ENCODE measurements at regions not wholly inside any gene's neighbourhood (a gene's known extent, or its start where the extent isn't known, plus 50 kb on each side); places are given as distances from the start of the nearest gene placed in this dataset.
"Not testable (repeated sequence)": the region's sequence is repeated elsewhere in the genome, so short reads cannot be mapped to it uniquely, and the experiment has no call there.

- Histone ChIP-seq H3K27ac (no peak overlapping the region), H3K4me1 (no peaks in the 10 kb centered on the region), H3K4me2 (no peak overlapping the region), H3K4me3 (no peak overlapping the region), H3K9me3 (no peaks in the 10 kb centered on the region)
- ChIA-PET POLR2A (no interaction called here), CTCF (interaction anchor here (0.7 to 1.4 kb wide), 2 partner anchors 18 to 22 kb away, joined by 3 to 4 read pairs; no protein-coding TSS in a partner anchor)
- 85% methylated on average over 2 of the region's 2 CpGs for whole genome bisulfite sequencing (ENCODE audit: missing lambda C conversion rate)
- ATAC-seq (no peak), FAIRE-seq (no peak), DNase-seq (ENCODE audit: low read depth in 1 of 2, low spot score in 1 of 2) (no peak)
- TF ChIP-seq MAFK (IDR thresholded peaks at IDR 0.05; ENCODE audit: partially characterized antibody) (peak; percentile 74), CHD4 (IDR thresholded peaks at IDR 0.05; ENCODE audit: borderline replicate concordance) (no peak), NR3C1 (IDR thresholded peaks at IDR 0.05) (no peak)
These were observed 201.7 kb downstream of the CDRT15L2 start for GRCh38 chr17:20781260-20781659.

DNA sequence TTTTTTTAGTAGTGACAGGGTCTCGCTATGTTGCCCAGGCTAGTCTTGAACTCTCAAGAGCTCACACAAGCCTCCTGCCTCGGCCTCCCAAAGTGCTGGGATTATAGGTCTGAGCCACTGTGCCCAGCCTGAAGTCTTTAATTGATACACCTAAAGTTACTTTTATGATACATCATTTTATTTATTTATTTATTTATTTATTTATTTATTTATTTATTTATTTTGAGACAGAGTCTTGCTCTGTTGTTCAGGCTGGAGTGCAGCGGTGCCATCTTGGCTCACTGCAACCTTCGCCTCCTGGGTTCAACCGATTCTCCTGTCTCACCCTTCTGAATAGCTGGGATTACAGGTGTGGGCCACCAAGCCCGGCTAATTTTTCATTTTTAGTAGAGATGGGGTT, 202.3 kb downstream of the CDRT15L2 start:
- POLR2A ChIA-PET; FAIRE-seq; H3K9me3 ChIP-seq; DNase-seq (ENCODE audit: low read depth in 1 of 2, low spot score in 1 of 2); H3K4me3 ChIP-seq; H3K4me2 ChIP-seq; H3K4me1 ChIP-seq; ATAC-seq; H3K27ac ChIP-seq: not testable (repeated sequence)
- TF ChIP-seq ZC3H11A (IDR thresholded peaks at IDR 0.05), result peak; percentile 97
- CTCF ChIA-PET, result interaction anchor here (1.4 kb wide), 1 partner anchor 19 kb away, joined by 3 read pairs; no protein-coding TSS in a partner anchor
- WGBS (ENCODE audit: missing lambda C conversion rate), result 86% methylated on average over 6 of the region's 6 CpGs

GRCh38 chr17:20783091-20783490, 203.6 kb downstream of the CDRT15L2 start:
- no peak overlapping the region for H3K4me3 ChIP-seq
- H3K4me1 ChIP-seq, result no peaks in the 10 kb centered on the region
- ATAC-seq (no peak), FAIRE-seq (peak; percentile 13), DNase-seq (ENCODE audit: low read depth in 1 of 2, low spot score in 1 of 2) (no peak)
- H3K9me3 ChIP-seq, result no peaks in the 10 kb centered on the region
- WGBS (ENCODE audit: missing lambda C conversion rate), result 55% methylated on average over 3 of the region's 3 CpGs
- POLR2A ChIA-PET, result no interaction called here
- TF ChIP-seq HDAC2 (IDR thresholded peaks at IDR 0.05) (no peak), NR3C1 (IDR thresholded peaks at IDR 0.05) (no peak), TFCP2L1 (CRISPR knock-in tag; IDR thresholded peaks at IDR 0.05) (no peak), ZFP36 (IDR thresholded peaks at IDR 0.05; ENCODE audit: borderline replicate concordance, partially characterized antibody) (no peak), CEBPB (IDR thresholded peaks at IDR 0.05) (no peak), MAFK (IDR thresholded peaks at IDR 0.05; ENCODE audit: partially characterized antibody) (no peak), SREBF2 (IDR thresholded peaks at IDR 0.05) (no peak), EP300 (IDR thresholded peaks at IDR 0.05) (no peak), ZC3H11A (IDR thresholded peaks at IDR 0.05) (no peak), CTCF (IDR thresholded peaks at IDR 0.05) (no peak), FOSL2 (IDR thresholded peaks at IDR 0.05) (no peak), FOSL2 (CRISPR knock-in tag; IDR thresholded peaks at IDR 0.05) (no peak), NFE2L2 (conservative IDR thresholded peaks at IDR 0.05; ENCODE audit: low read length) (no peak), KDM5A (IDR thresholded peaks at IDR 0.05) (no peak), POLR2AphosphoS2 (conservative IDR thresholded peaks at IDR 0.05; ENCODE audit: low read length) (no peak), ZSCAN20 (CRISPR knock-in tag; IDR thresholded peaks at IDR 0.05) (no peak), BCL3 (IDR thresholded peaks at IDR 0.05) (no peak), MAZ (IDR thresholded peaks at IDR 0.05; ENCODE audit: borderline replicate concordance, low read depth, low read length) (no peak), BHLHE40 (IDR thresholded peaks at IDR 0.05; ENCODE audit: low read depth, low read length) (no peak)
- TF ChIP-seq, protein P1, sequence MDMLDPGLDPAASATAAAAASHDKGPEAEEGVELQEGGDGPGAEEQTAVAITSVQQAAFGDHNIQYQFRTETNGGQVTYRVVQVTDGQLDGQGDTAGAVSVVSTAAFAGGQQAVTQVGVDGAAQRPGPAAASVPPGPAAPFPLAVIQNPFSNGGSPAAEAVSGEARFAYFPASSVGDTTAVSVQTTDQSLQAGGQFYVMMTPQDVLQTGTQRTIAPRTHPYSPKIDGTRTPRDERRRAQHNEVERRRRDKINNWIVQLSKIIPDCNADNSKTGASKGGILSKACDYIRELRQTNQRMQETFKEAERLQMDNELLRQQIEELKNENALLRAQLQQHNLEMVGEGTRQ (IDR thresholded peaks at IDR 0.05), result no peak
- TF ChIP-seq, protein P2, sequence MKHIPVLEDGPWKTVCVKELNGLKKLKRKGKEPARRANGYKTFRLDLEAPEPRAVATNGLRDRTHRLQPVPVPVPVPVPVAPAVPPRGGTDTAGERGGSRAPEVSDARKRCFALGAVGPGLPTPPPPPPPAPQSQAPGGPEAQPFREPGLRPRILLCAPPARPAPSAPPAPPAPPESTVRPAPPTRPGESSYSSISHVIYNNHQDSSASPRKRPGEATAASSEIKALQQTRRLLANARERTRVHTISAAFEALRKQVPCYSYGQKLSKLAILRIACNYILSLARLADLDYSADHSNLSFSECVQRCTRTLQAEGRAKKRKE (CRISPR knock-in tag; IDR thresholded peaks at IDR 0.05; ENCODE audit: low read depth), result no peak
- CTCF ChIA-PET, result interaction anchor here (6.7 kb wide), 1 partner anchor 18 kb away, joined by 32 read pairs; no protein-coding TSS in a partner anchor
- no peak overlapping the region for H3K27ac ChIP-seq
- H3K4me2 ChIP-seq, result no peak overlapping the region

All from A549 (cell line).